Liver (tissue), 8 donors: ENCODE measurements at regions not wholly inside any gene's neighbourhood (a gene's known extent, or its start where the extent isn't known, plus 50 kb on each side); places are given as distances from the start of the nearest gene placed in this dataset.

Experiments
- DNase-seq: peaks from one replicate; pipeline ENCODE4 v3.0.0-alpha.2; 2017; ENCODE audit warnings: low spot score
- H3K27ac ChIP-seq, 2 donors: one replicate each; pipeline ENCODE4 v1.7.0; 2013; ENCODE audit warnings: inconsistent platforms in 2 of 2, low read length in 2 of 2, control low read depth in 1 of 2, low read depth in 1 of 2, mild to moderate bottlenecking in 1 of 2
- H3K27me3 ChIP-seq, 4 donors: one replicate each; pipeline versions ENCODE4 v1.6.1 to v1.7.0; 2013; ENCODE audit warnings: low read length in 3 of 4, inconsistent platforms in 1 of 4, mild to moderate bottlenecking in 1 of 4, moderate library complexity in 1 of 4; ENCODE audit not compliant: control insufficient read depth in 4 of 4, insufficient read depth in 4 of 4
- H3K36me3 ChIP-seq, 4 donors: one replicate each; pipeline versions ENCODE4 v1.6.1 to v1.7.0; 2013; ENCODE audit warnings: low read length in 3 of 4, mild to moderate bottlenecking in 3 of 4, low read depth in 1 of 4, moderate library complexity in 1 of 4; ENCODE audit not compliant: control insufficient read depth in 4 of 4, insufficient read depth in 3 of 4
- H3K4me1 ChIP-seq, 4 donors: one replicate each; pipeline versions ENCODE4 v1.6.1 to v1.7.0; 2013; ENCODE audit warnings: low read length in 3 of 4, mild to moderate bottlenecking in 3 of 4, moderate library complexity in 1 of 4; ENCODE audit not compliant: control insufficient read depth in 4 of 4, insufficient read depth in 4 of 4
- H3K4me3 ChIP-seq, 3 donors: one replicate each; pipeline versions ENCODE4 v1.6.1 to v1.7.0; 2013; ENCODE audit warnings: low read length in 3 of 3, control low read depth in 1 of 3, low read depth in 1 of 3, mild to moderate bottlenecking in 1 of 3
- H3K9ac ChIP-seq, 2 donors: one replicate each; pipeline ENCODE4 v1.7.0; 2013; ENCODE audit warnings: low read length in 2 of 2, mild to moderate bottlenecking in 2 of 2, moderate library complexity in 2 of 2, control low read depth in 1 of 2, low read depth in 1 of 2
- H3K9me3 ChIP-seq, 4 donors: one replicate each; pipeline versions ENCODE4 v1.6.1 to v1.7.0; 2013; ENCODE audit warnings: low read length in 3 of 4; ENCODE audit not compliant: control insufficient read depth in 4 of 4
- CTCF ChIP-seq: fragments of 150-350 bp; IDR thresholded peaks from 2 replicates; pipeline ENCODE4 v1.5.1; 2017; ENCODE audit warnings: improper control_type of control experiment, low read depth, low read length; ENCODE audit not compliant: missing input control
- EGR1 ChIP-seq, 2 donors: IDR thresholded peaks; 2 replicates each; pipeline ENCODE4 v1.6.1; 2016 to 2018; ENCODE audit warnings: antibody characterized with exemption in 2 of 2, low read depth in 2 of 2
- FOXA1 ChIP-seq: IDR thresholded peaks from 2 replicates; pipeline ENCODE4 v1.6.1; 2016; ENCODE audit warnings: antibody characterized with exemption
- FOXA2 ChIP-seq: IDR thresholded peaks from 2 replicates; pipeline ENCODE4 v1.6.1; 2016; ENCODE audit warnings: antibody characterized with exemption
- GABPA ChIP-seq, 2 donors: IDR thresholded peaks in 1 of 2; conservative IDR thresholded peaks in 1 of 2; 2 replicates each; pipeline ENCODE4 v1.6.1; 2016; ENCODE audit warnings: antibody characterized with exemption in 2 of 2, mild to moderate bottlenecking in 1 of 2, moderate library complexity in 1 of 2
- HNF4A ChIP-seq, 2 donors: conservative IDR thresholded peaks; 2 replicates each; pipeline ENCODE4 v1.6.1; 2016; ENCODE audit warnings: antibody characterized with exemption in 2 of 2, mild to moderate bottlenecking in 2 of 2
- HNF4G ChIP-seq: IDR thresholded peaks from 2 replicates; pipeline ENCODE4 v1.6.1; 2016; ENCODE audit warnings: antibody characterized with exemption
- JUND ChIP-seq, 2 donors: IDR thresholded peaks; 2 replicates each; pipeline ENCODE4 v1.6.1; 2016; ENCODE audit warnings: antibody characterized with exemption in 2 of 2
- NR2F2 ChIP-seq: IDR thresholded peaks from 2 replicates; pipeline ENCODE4 v1.6.1; 2016; ENCODE audit warnings: antibody characterized with exemption
- RAD21 ChIP-seq, 2 donors: IDR thresholded peaks; 2 replicates each; pipeline ENCODE4 v1.6.1; 2016; ENCODE audit warnings: antibody characterized with exemption in 2 of 2, mild to moderate bottlenecking in 2 of 2
- REST ChIP-seq: IDR thresholded peaks from 2 replicates; pipeline ENCODE4 v1.6.1; 2016; ENCODE audit warnings: antibody characterized with exemption, mild to moderate bottlenecking
- RXRA ChIP-seq, 2 donors: IDR thresholded peaks; 2 replicates each; pipeline ENCODE4 v1.6.1; 2017 to 2018; ENCODE audit warnings: antibody characterized with exemption in 2 of 2, mild to moderate bottlenecking in 1 of 2
- SP1 ChIP-seq: IDR thresholded peaks from 2 replicates; pipeline ENCODE4 v1.6.1; 2018; ENCODE audit warnings: antibody characterized with exemption, mild to moderate bottlenecking
- TAF1 ChIP-seq: conservative IDR thresholded peaks from 2 replicates; pipeline ENCODE4 v1.6.1; 2016; ENCODE audit warnings: antibody characterized with exemption, mild to moderate bottlenecking
- ZBTB33 ChIP-seq: IDR thresholded peaks from 2 replicates; pipeline ENCODE4 v1.6.1; 2016; ENCODE audit warnings: antibody characterized with exemption
- WGBS: extraction: QIAGEN DNeasy Blood & Tissue Kit; methylation state at CpG from one replicate; pipeline ENCODE4 v1.1.7; 2013; 5-methylcytosine and 5-hydroxymethylcytosine counted together
- donor health status: healthy.
- donor health status: healthy.
- donor health status: healthy.
- donor health status: healthy.
- donor health status: healthy.

GRCh38 chr1:58836408-58836807, 52.6 kb upstream of the JUN start:
- no peaks in the 10 kb centered on the region for H3K27me3 ChIP-seq
- no peak overlapping the region for H3K27ac ChIP-seq
- H3K4me3 ChIP-seq: no peak overlapping the region
- DNase-seq: no peak
- no peak overlapping the region for H3K9ac ChIP-seq
- WGBS: 77% methylated on average over 3 of the region's 3 CpGs
- H3K9me3 ChIP-seq: no peaks in the 10 kb centered on the region
- no peaks in the 10 kb centered on the region for H3K4me1 ChIP-seq
- no peaks in the 10 kb centered on the region for H3K36me3 ChIP-seq
- TF ChIP-seq FOXA1 (no peak), EGR1 (IDR thresholded peaks at IDR 0.05; ENCODE audit: low read depth in 2 of 2) (no peak), CTCF (no peak), NR2F2 (peak; percentile 43), RAD21 (IDR thresholded peaks at IDR 0.05) (peak; percentile 11 to 25), HNF4A (conservative IDR thresholded peaks at IDR 0.05) (no peak)

- TF ChIP-seq HNF4G (no peak), FOXA2 (no peak), ZBTB33 (no peak), FOXA1 (no peak), RXRA (IDR thresholded peaks at IDR 0.05) (no peak)
- DNase-seq: no peak
- Histone ChIP-seq H3K9ac (no peak overlapping the region), H3K4me1 (no peaks in the 10 kb centered on the region), H3K27me3 (no peaks in the 10 kb centered on the region), H3K4me3 (no peak overlapping the region), H3K36me3 (no peaks in the 10 kb centered on the region), H3K9me3 (no peaks in the 10 kb centered on the region), H3K27ac (no peak overlapping the region)
Measured at GRCh38 chr1:58837886-58838285, 54.0 kb upstream of the JUN start.

GRCh38 chr1:58839147-58839795, 55.4 kb upstream of the JUN start:
- Histone ChIP-seq H3K4me3 (no peak overlapping the region), H3K9ac (no peak overlapping the region), H3K9me3 (no peaks in the 10 kb centered on the region), H3K27ac (no peak overlapping the region), H3K4me1 (no peaks in the 10 kb centered on the region), H3K36me3 (no peaks in the 10 kb centered on the region), H3K27me3 (no peaks in the 10 kb centered on the region)
- no peak for DNase-seq
- WGBS: 81% methylated on average over 5 of the region's 5 CpGs
- no peak for TF ChIP-seq JUND (IDR thresholded peaks at IDR 0.05)
- TF ChIP-seq ZBTB33: no peak
- TF ChIP-seq SP1: no peak
- TF ChIP-seq TAF1: no peak
- no peak for TF ChIP-seq RXRA (IDR thresholded peaks at IDR 0.05)
- TF ChIP-seq GABPA (IDR thresholded peaks at IDR 0.05 in 1 of 2, conservative IDR thresholded peaks at IDR 0.05 in 1 of 2): no peak
- TF ChIP-seq REST: no peak
- TF ChIP-seq FOXA2: no peak
- TF ChIP-seq NR2F2: no peak
- no peak for TF ChIP-seq EGR1 (IDR thresholded peaks at IDR 0.05; ENCODE audit: low read depth in 2 of 2)
- no peak for TF ChIP-seq HNF4G
- no peak for TF ChIP-seq RAD21 (IDR thresholded peaks at IDR 0.05)
- TF ChIP-seq CTCF: no peak
